ENCODE measurements at regions not wholly inside any gene's neighbourhood (a gene's known extent, or its start where the extent isn't known, plus 50 kb on each side); places are given as distances from the start of the nearest gene placed in this dataset.

DNA sequence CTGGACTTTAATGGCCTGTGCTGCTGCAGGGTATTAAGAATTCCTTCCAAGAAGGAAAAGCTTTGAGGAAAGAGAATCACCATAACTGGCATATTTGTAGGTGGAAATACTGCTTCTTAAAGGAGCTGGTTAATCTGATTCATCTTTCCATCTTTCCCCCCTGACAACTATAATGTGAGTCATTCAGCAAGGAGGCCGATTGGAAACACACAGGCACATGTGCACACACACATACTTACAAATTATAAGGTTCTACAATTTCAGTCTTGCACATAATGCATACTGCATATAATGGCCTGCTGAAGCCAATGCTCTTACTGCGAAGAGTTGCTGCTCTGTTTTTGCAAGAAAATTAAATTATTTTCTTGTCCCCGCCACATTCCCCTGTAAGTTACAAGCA lies 78.8 kb upstream of the TPP2 start:
- TF ChIP-seq MXI1 (IDR thresholded peaks at IDR 0.05; ENCODE audit: low read depth, low read length): no peak
- no peak for TF ChIP-seq CHD4 (IDR thresholded peaks at IDR 0.05; ENCODE audit: insufficient read depth, insufficient replicate concordance, low read depth, low read length, poor library complexity, severe bottlenecking)
- TF ChIP-seq GABPA (tag; conservative IDR thresholded peaks at IDR 0.05; ENCODE audit: low read depth): no peak
- no peak for TF ChIP-seq KDM4B (IDR thresholded peaks at IDR 0.05; ENCODE audit: borderline replicate concordance in 2 of 2, low read depth in 1 of 2)
- TF ChIP-seq, protein P1, sequence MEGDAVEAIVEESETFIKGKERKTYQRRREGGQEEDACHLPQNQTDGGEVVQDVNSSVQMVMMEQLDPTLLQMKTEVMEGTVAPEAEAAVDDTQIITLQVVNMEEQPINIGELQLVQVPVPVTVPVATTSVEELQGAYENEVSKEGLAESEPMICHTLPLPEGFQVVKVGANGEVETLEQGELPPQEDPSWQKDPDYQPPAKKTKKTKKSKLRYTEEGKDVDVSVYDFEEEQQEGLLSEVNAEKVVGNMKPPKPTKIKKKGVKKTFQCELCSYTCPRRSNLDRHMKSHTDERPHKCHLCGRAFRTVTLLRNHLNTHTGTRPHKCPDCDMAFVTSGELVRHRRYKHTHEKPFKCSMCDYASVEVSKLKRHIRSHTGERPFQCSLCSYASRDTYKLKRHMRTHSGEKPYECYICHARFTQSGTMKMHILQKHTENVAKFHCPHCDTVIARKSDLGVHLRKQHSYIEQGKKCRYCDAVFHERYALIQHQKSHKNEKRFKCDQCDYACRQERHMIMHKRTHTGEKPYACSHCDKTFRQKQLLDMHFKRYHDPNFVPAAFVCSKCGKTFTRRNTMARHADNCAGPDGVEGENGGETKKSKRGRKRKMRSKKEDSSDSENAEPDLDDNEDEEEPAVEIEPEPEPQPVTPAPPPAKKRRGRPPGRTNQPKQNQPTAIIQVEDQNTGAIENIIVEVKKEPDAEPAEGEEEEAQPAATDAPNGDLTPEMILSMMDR (IDR thresholded peaks at IDR 0.05 in 2 of 3, conservative IDR thresholded peaks at IDR 0.05 in 1 of 3; ENCODE audit: insufficient read depth in 2 of 3, low read depth in 1 of 3, low read length in 3 of 3): no peak
- TF ChIP-seq, protein P2, sequence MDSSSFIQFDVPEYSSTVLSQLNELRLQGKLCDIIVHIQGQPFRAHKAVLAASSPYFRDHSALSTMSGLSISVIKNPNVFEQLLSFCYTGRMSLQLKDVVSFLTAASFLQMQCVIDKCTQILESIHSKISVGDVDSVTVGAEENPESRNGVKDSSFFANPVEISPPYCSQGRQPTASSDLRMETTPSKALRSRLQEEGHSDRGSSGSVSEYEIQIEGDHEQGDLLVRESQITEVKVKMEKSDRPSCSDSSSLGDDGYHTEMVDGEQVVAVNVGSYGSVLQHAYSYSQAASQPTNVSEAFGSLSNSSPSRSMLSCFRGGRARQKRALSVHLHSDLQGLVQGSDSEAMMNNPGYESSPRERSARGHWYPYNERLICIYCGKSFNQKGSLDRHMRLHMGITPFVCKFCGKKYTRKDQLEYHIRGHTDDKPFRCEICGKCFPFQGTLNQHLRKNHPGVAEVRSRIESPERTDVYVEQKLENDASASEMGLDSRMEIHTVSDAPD (CRISPR knock-in tag; IDR thresholded peaks at IDR 0.05): no peak

All from K562 (cell line).